ENCODE measurements at regions not wholly inside any gene's neighbourhood (a gene's known extent, or its start where the extent isn't known, plus 50 kb on each side); places are given as distances from the start of the nearest gene placed in this dataset.

- Mint-ChIP-seq H3K27me3 (ENCODE audit: insufficient read depth) (peaks cover 2% of the 10 kb centered on the region; the same call in 1 of the 2 replicates), H3K4me1 (ENCODE audit: low read depth) (peaks cover 34% of the 10 kb centered on the region), H3K36me3 (ENCODE audit: low read depth) (peaks cover 4% of the 10 kb centered on the region; the same call in 1 of the 2 replicates), H3K4me3 (no peak overlapping the region), H3K9me3 (no peaks in the 10 kb centered on the region), H3K27ac (no peak overlapping the region)
- TF ChIP-seq, protein P1, sequence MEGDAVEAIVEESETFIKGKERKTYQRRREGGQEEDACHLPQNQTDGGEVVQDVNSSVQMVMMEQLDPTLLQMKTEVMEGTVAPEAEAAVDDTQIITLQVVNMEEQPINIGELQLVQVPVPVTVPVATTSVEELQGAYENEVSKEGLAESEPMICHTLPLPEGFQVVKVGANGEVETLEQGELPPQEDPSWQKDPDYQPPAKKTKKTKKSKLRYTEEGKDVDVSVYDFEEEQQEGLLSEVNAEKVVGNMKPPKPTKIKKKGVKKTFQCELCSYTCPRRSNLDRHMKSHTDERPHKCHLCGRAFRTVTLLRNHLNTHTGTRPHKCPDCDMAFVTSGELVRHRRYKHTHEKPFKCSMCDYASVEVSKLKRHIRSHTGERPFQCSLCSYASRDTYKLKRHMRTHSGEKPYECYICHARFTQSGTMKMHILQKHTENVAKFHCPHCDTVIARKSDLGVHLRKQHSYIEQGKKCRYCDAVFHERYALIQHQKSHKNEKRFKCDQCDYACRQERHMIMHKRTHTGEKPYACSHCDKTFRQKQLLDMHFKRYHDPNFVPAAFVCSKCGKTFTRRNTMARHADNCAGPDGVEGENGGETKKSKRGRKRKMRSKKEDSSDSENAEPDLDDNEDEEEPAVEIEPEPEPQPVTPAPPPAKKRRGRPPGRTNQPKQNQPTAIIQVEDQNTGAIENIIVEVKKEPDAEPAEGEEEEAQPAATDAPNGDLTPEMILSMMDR (IDR thresholded peaks at IDR 0.05) = no peak
- DNase-seq = no peak
These were observed 258.2 kb upstream of the JADE1 start for GRCh38 chr4:128551280-128551679.

DNA sequence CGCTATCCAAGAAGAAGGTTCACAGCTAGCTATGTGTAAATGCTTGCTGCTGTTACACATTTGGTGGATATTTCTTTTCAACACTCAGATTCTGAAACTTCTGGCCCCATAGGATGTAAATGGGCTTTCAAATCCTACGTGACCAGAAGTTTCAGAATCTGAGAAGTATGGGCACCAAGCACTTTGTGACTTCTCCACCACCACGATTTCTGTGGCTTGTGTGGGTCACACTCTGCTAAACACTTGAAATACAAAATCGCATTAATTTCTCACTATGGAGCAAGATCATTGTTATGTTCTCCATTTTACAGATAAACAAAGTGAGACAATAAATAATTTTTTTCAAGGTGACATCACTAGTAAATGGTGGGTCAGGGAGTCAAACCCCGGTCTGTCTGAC lies 259.4 kb upstream of the JADE1 start:
- H3K27me3 Mint-ChIP-seq (ENCODE audit: insufficient read depth) = peaks cover 2% of the 10 kb centered on the region; the same call in 1 of the 2 replicates
- H3K27ac Mint-ChIP-seq = no peak overlapping the region
- no peaks in the 10 kb centered on the region for H3K9me3 Mint-ChIP-seq
- DNase-seq = no peak
- peaks cover 25% of the 10 kb centered on the region for H3K4me1 Mint-ChIP-seq (ENCODE audit: low read depth)
- TF ChIP-seq, protein P1 (IDR thresholded peaks at IDR 0.05) = no peak
- no peak overlapping the region for H3K4me3 Mint-ChIP-seq
- H3K36me3 Mint-ChIP-seq (ENCODE audit: low read depth) = peaks cover 4% of the 10 kb centered on the region; the same call in 1 of the 2 replicates

DNA sequence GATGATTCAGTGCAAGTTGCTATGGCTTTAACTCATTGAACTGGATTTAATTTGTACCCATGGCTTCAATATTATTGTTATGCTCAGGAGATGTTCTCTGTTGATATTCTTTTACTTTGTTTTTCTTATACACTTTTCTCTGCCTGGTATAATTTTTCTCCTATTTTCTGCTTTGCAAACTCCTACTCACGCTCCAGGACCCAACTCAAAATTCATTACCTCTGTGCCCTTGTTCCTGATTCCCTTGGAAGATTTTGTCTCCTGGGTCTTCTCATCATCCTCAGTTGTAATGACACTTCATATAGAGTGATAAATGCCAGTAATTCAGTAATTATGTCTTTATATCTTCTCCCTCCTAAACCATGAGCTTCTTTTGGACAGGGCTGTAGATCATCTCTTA lies 259.9 kb upstream of the JADE1 start:
- Mint-ChIP-seq H3K4me3 (no peak overlapping the region), H3K4me1 (ENCODE audit: low read depth) (peaks cover 24% of the 10 kb centered on the region), H3K9me3 (no peaks in the 10 kb centered on the region), H3K36me3 (ENCODE audit: low read depth) (peaks cover 4% of the 10 kb centered on the region; the same call in 1 of the 2 replicates), H3K27me3 (ENCODE audit: insufficient read depth) (peaks cover 2% of the 10 kb centered on the region; the same call in 1 of the 2 replicates), H3K27ac (no peak overlapping the region)
- no peak for DNase-seq
- TF ChIP-seq, protein P1 (IDR thresholded peaks at IDR 0.05) = no peak

GRCh38 chr4:128548381-128548780 lies 260.8 kb upstream of the PGRMC2 start:
- peaks cover 4% of the 10 kb centered on the region; the same call in 1 of the 2 replicates for H3K36me3 Mint-ChIP-seq (ENCODE audit: low read depth)
- DNase-seq = no peak
- peaks cover 2% of the 10 kb centered on the region; the same call in 1 of the 2 replicates for H3K27me3 Mint-ChIP-seq (ENCODE audit: insufficient read depth)
- H3K27ac Mint-ChIP-seq = no peak overlapping the region
- no peak overlapping the region for H3K4me3 Mint-ChIP-seq
- TF ChIP-seq, protein P1 (IDR thresholded peaks at IDR 0.05) = no peak
- H3K9me3 Mint-ChIP-seq = no peaks in the 10 kb centered on the region
- peaks cover 11% of the 10 kb centered on the region for H3K4me1 Mint-ChIP-seq (ENCODE audit: low read depth)

GRCh38 chr4:128544272-128544671 lies 256.7 kb upstream of the PGRMC2 start:
- Mint-ChIP-seq H3K9me3 (no peaks in the 10 kb centered on the region), H3K36me3 (ENCODE audit: low read depth) (no peaks in the 10 kb centered on the region), H3K27ac (no peak overlapping the region), H3K4me1 (ENCODE audit: low read depth) (peaks cover 16% of the 10 kb centered on the region), H3K27me3 (ENCODE audit: insufficient read depth) (no peaks in the 10 kb centered on the region), H3K4me3 (no peak overlapping the region)
- TF ChIP-seq, protein P1 (IDR thresholded peaks at IDR 0.05) = no peak
- DNase-seq = no peak

DNA sequence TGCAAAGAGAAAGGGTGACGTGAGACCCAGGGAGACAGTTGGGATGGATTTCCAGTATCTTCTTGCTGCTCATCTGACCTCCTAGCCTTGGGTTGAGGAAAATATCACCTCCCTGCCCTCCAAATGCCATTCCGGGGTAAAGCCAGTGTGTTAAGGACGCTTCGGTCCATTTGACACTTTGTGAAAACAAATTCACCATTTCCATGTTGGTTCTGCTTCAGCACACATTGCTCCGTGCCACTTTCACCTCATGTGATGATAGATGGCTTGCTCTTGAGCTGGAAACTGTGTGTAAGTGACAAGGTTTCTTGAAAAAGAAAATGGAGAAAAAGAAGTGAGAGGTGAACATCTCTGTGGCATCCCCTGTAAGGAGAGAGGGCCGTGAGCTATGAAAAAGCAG lies 256.1 kb upstream of the PGRMC2 start:
- Mint-ChIP-seq H3K27me3 (ENCODE audit: insufficient read depth) (no peaks in the 10 kb centered on the region), H3K27ac (no peak overlapping the region), H3K4me3 (no peak overlapping the region), H3K4me1 (ENCODE audit: low read depth) (peaks cover 16% of the 10 kb centered on the region), H3K36me3 (ENCODE audit: low read depth) (no peaks in the 10 kb centered on the region), H3K9me3 (no peaks in the 10 kb centered on the region)
- TF ChIP-seq, protein P1 (IDR thresholded peaks at IDR 0.05) = no peak
- no peak for DNase-seq

Measured in HFFc6 (cell line).